NCI-H510A (cell line): ENCODE measurements at regions not wholly inside any gene's neighbourhood (a gene's known extent, or its start where the extent isn't known, plus 50 kb on each side); places are given as distances from the start of the nearest gene placed in this dataset.
"Not testable (repeated sequence)": the region's sequence is repeated elsewhere in the genome, so short reads cannot be mapped to it uniquely, and the experiment has no call there.

ENCODE experiments used
- DNase-seq: peaks from one replicate; lab custom pipeline; 2025; lab: John Stamatoyannopoulos, UW

GRCh38 chr2:138066139-138066806 lies 102.0 kb downstream of the HNMT start:
- DNase-seq = no peak

DNA sequence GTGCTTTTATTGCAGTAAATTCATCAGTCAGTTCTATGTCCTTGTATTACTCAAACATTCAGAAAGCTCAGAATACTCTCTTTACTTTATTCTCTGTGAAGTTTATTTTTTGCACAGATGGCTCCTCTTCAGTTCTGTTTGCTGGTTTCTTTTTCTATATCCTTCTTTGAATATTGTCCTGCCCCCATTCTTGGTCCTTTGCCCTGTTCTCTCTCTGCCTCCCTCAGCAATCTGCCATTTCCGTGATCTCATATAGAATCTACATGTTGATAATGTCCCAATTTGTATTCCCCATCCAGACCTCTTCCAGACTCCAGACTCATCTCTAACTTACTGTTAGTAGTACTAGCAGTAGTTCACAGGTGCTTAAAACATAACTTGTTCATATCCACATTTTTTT lies 102.6 kb downstream of the HNMT start:
- DNase-seq = no peak

- DNase-seq = not testable (repeated sequence)
Measured at GRCh38 chr2:138068669-138069068, 104.4 kb downstream of the HNMT start.

DNA sequence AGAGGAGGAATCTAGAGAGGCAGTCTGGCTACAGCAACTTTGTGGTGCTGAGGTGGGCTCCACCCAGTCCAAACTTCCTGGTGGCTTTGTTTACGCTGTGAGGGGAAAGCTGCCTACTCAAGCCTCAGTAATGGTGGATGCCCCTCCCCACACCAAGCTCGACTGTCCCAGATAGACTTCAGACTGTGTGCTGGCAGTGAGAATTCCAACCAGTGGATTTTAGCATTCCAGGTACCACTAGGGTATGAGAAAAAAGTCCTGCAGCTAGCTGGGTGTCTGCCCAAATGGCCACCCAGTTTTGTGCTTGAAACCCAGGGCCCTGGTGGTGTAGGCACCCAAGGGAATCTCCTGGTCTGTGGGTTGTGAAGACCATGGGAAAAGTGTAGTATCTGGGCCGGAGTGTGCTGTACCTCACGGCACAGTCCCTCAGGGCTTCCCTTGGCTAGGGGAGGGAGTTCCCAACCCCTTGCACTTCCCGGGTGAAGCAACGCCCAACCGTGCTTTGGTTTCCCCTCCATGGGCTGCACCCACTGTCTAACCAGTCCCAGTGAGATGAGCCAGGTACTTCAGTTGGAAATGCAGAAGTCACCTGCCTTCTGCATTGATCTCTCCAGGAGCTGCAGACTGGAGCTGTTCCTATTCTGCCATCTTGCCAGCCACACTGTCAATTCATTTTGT lies 106.9 kb downstream of the HNMT start:
- DNase-seq = not testable (repeated sequence)

GRCh38 chr2:138071720-138072719 lies 107.7 kb downstream of the HNMT start:
- DNase-seq = peak; percentile 80

DNA sequence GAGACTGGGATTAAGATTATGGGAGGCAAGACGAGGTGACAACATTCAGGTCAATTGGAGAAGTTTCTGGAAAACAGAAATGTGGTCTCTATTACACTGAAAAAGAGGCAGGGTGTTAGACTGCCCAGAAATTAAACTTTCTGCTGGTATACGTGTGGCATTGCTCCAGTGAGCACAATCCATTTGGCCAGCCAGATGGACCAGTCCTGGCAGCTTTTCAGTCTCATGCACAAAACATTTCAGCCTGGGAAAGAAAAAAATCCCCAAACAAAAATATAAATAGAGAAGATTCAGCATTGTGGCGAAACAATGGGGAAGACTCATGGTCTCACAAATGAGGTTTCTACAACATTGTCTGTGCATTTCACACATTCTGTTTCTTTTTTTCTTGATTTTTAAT lies 113.9 kb downstream of the HNMT start:
- DNase-seq = no peak

GRCh38 chr2:138079976-138080375 lies 115.7 kb downstream of the HNMT start:
- no peak for DNase-seq

GRCh38 chr2:138081225-138082073 lies 117.2 kb downstream of the HNMT start:
- DNase-seq = no peak

DNA sequence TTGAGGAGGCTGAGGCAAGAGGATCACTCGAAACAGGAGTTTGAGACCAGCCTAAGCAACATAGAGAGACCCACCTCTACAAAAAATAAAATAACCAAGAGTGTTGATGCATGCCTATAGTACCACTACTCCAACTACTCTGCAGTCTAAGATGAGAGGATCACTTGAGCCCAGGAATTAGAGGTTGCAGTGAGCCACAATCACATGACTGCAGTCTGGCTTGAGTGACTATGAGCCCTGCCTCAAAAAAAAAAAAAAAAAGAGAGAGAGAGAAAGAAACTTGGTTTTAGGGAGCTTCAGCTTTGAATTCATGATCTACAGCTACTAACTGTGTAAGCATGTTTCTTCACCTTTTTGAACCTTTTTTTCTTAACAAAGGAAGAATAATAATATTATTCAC lies 119.9 kb downstream of the HNMT start:
- DNase-seq = no peak

- not testable (repeated sequence) for DNase-seq
Measured at GRCh38 chr2:138085441-138085840, 121.2 kb downstream of the HNMT start.

DNA sequence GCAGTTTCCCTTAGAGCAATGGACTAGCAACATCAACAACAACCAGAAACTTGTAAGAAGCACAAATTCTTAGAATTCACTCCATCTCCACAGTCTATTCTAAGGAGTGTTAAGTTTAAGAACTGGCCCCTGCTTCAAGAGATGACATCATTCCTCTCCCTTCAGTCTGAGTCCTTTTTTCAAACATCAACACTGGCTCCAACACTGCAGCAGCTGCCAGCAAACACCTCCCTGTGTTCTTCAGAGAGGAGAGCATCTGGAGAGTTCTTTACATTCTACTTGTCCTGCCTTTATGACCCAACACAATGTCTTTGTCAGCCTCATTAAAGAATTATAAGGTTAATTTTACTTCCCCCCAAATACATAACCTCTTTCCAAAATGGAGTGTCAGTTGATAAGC lies 122.3 kb downstream of the HNMT start:
- no peak for DNase-seq

GRCh38 chr2:138087751-138088593 lies 123.7 kb downstream of the HNMT start:
- no peak for DNase-seq

DNA sequence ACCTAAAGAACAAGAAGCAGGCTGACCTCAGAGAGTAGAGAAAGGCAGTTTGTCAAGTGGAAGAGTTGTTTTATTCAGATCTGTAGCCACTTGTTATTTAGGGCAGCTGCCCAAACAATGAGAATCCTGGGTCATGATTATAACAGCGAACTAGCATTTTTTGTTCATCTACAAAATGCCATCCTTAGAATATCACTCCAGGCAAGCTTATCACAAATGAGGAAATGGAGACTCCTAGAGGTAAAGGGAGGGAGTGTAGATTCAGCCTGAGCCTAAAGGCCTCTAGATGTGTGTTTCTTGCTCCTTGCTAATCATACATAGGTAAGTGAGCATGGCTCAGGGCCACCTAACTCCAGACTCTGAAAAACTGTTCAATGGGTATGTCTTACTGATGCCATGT lies 126.1 kb downstream of the HNMT start:
- DNase-seq = no peak

GRCh38 chr2:138093455-138093854 lies 129.2 kb downstream of the HNMT start:
- no peak for DNase-seq

DNA sequence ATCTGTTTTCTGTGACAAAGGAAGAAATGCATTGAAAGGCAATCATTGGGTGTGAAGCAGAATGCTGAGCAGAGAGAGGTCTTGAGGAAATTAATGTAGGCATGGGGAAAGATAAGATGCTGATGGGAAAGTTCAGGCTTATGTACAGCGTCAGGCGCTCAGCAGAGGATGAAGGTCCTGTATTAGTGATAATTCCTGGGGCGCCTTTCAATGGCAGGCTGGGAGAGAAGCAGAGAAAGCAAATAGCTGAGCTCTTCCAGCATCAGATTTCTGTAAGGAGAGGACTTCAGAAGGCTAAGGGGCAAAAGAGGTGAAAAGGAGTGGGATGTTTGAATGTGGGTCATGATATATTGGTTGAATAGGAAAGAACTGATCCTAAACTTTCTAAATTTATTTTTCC lies 129.8 kb downstream of the HNMT start:
- DNase-seq = no peak

- no peak for DNase-seq
Measured at GRCh38 chr2:138095336-138095735, 131.1 kb downstream of the HNMT start.

GRCh38 chr2:138099288-138099687 lies 135.0 kb downstream of the HNMT start:
- not testable (repeated sequence) for DNase-seq

- DNase-seq = no peak
Measured at GRCh38 chr2:138101718-138102117, 137.4 kb downstream of the HNMT start.

GRCh38 chr2:138102664-138103063 lies 138.4 kb downstream of the HNMT start:
- DNase-seq = no peak

DNA sequence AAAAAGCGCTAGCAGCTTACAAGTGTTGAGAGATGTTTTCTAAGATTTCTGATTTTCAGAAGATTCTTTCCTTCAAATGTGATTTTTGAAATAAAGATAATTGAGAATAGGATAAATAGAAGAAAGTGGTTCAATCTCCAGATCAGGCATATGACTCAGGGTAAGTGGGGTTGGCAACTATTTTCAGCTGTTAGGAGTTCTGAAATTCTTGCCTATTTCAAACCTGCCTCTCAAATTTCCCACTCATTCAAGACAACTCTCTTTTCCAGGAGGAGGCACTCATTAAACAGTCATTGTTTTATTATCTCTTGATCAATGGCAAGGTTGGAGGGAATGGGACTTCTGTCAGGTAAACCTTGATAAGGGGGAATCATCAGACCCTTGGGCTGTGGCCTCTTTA lies 138.9 kb downstream of the HNMT start:
- DNase-seq = no peak

GRCh38 chr2:138104071-138104470 lies 139.8 kb downstream of the HNMT start:
- no peak for DNase-seq
